IMR-90 (cell line): ENCODE measurements at regions not wholly inside any gene's neighbourhood (a gene's known extent, or its start where the extent isn't known, plus 50 kb on each side); places are given as distances from the start of the nearest gene placed in this dataset.

ENCODE experiments used
- ATAC-seq: fragments of 200-7000 bp; cut with Tn5 transposase; 2 replicates; pipeline ENCODE4 v1.9.1; 2020; ENCODE audit warnings: low read depth, mild to moderate bottlenecking, moderate library complexity
- BruUV-seq: library from RNA; stranded (reverse); fragments of 400-500 nt; replicated peaks from 2 replicates; lab custom pipeline; 2021; lab: Mats Ljungman, UMichigan
- CTCF ChIA-PET: fragments of 300-600 bp; formaldehyde crosslinking; extraction: SDS; loops from one replicate; lab custom pipeline; 2021; ENCODE audit warnings: antibody characterized with exemption; lab: Yijun Ruan, JAX
- POLR2A ChIA-PET: fragments of 300-600 bp; sonication (Branson Sonifier 250); formaldehyde crosslinking; loops from one replicate; lab custom pipeline; 2022; ENCODE audit warnings: antibody characterized with exemption; ENCODE audit not compliant: unreplicated experiment; lab: Charles Lee
- DNase-seq: peaks from one replicate; pipeline ENCODE4 v3.0.0; 2013
- H2AFZ ChIP-seq: replicated peaks from 2 replicates; pipeline ENCODE3; 2013; ENCODE audit warnings: low read length, mild to moderate bottlenecking; ENCODE audit not compliant: poor library complexity
- H2AK5ac ChIP-seq: 2 replicates; pipeline ENCODE4 v1.6.1; 2013; ENCODE audit warnings: low read depth, low read length, inconsistent platforms
- H2AK9ac ChIP-seq: replicated peaks from 2 replicates; pipeline ENCODE3; 2013; ENCODE audit warnings: mild to moderate bottlenecking, low read depth, low read length, moderate library complexity; ENCODE audit not compliant: poor library complexity
- H2BK120ac ChIP-seq: 2 replicates; pipeline ENCODE4 v1.6.1; 2013; ENCODE audit warnings: low read depth, low read length, inconsistent platforms
- H2BK15ac ChIP-seq: 3 replicates; pipeline ENCODE4 v1.6.1; 2013; ENCODE audit warnings: low read depth, low read length, inconsistent platforms
- H2BK20ac ChIP-seq: 2 replicates; pipeline ENCODE4 v1.6.1; 2013; ENCODE audit warnings: low read depth, mild to moderate bottlenecking, inconsistent platforms, low read length, moderate library complexity
- H2BK5ac ChIP-seq: 2 replicates; pipeline ENCODE4 v1.6.1; 2013; ENCODE audit warnings: mild to moderate bottlenecking, low read depth, low read length, inconsistent platforms; ENCODE audit not compliant: poor library complexity, severe bottlenecking
- H3K14ac ChIP-seq: replicated peaks from 2 replicates; pipeline ENCODE4 v1.6.1; 2013; ENCODE audit warnings: low read depth, low read length, inconsistent platforms
- H3K18ac ChIP-seq: 2 replicates; pipeline ENCODE4 v1.6.1; 2013; ENCODE audit warnings: low read depth, low read length, control low read depth
- H3K23ac ChIP-seq: 2 replicates; pipeline ENCODE4 v1.6.1; 2013; ENCODE audit warnings: low read depth, low read length, inconsistent platforms
- H3K27ac ChIP-seq: 2 replicates; pipeline ENCODE4 v1.5.1; 2013; ENCODE audit warnings: mild to moderate bottlenecking, control low read depth, low read length; ENCODE audit not compliant: insufficient read depth
- H3K27me3 ChIP-seq: 2 replicates; pipeline ENCODE4 v1.6.1; 2013; ENCODE audit warnings: low read length; ENCODE audit not compliant: control insufficient read depth, insufficient read depth
- H3K36me3 ChIP-seq: 2 replicates; pipeline ENCODE4 v1.6.1; 2013; ENCODE audit warnings: low read length, mixed read lengths; ENCODE audit not compliant: control insufficient read depth, insufficient read depth
- H3K4ac ChIP-seq: 2 replicates; pipeline ENCODE4 v1.6.1; 2013; ENCODE audit warnings: low read depth, low read length, inconsistent platforms
- H3K4me1 ChIP-seq: 2 replicates; pipeline ENCODE4 v1.6.1; 2013; ENCODE audit warnings: low read length, mixed read lengths; ENCODE audit not compliant: control insufficient read depth, insufficient read depth
- H3K4me2 ChIP-seq: 2 replicates; pipeline ENCODE4 v1.6.1; 2013; ENCODE audit warnings: low read depth, mild to moderate bottlenecking, control low read depth, low read length, moderate library complexity
- H3K4me3 ChIP-seq: 2 replicates; pipeline ENCODE4 v1.5.1; 2013; ENCODE audit warnings: low read depth, mild to moderate bottlenecking, control low read depth, low read length, moderate library complexity; ENCODE audit not compliant: insufficient read depth
- H3K56ac ChIP-seq: 2 replicates; pipeline ENCODE4 v1.6.1; 2013; ENCODE audit warnings: low read length, inconsistent platforms; ENCODE audit not compliant: insufficient read depth; ENCODE audit errors: extremely low read depth
- H3K79me1 ChIP-seq, 2 experiments: 2 replicates each; pipeline ENCODE4 v1.6.1; 2013; ENCODE audit warnings: low read length in 2 of 2, inconsistent platforms in 1 of 2, low read depth in 1 of 2
- H3K9ac ChIP-seq: 2 replicates; pipeline ENCODE4 v1.6.1; 2013; ENCODE audit warnings: low read depth, low read length, control low read depth
- H3K9me1 ChIP-seq: 2 replicates; pipeline ENCODE4 v1.6.1; 2013; ENCODE audit warnings: low read length, inconsistent platforms; ENCODE audit not compliant: insufficient read depth
- H3K9me3 ChIP-seq: 2 replicates; pipeline ENCODE4 v1.6.1; 2013; ENCODE audit warnings: low read length; ENCODE audit not compliant: control insufficient read depth, insufficient read depth
- H4K20me1 ChIP-seq: 2 replicates; pipeline ENCODE4 v1.6.1; 2013; ENCODE audit warnings: low read length, inconsistent platforms; ENCODE audit not compliant: insufficient read depth
- H4K5ac ChIP-seq: 2 replicates; pipeline ENCODE4 v1.6.1; 2013; ENCODE audit warnings: mild to moderate bottlenecking, low read depth, low read length, control low read depth
- H4K8ac ChIP-seq, 2 experiments: 2 replicates each; pipeline ENCODE4 v1.6.1; 2013; ENCODE audit warnings: low read depth in 2 of 2, low read length in 2 of 2, control low read depth in 1 of 2, inconsistent platforms in 1 of 2
- H4K91ac ChIP-seq: 2 replicates; pipeline ENCODE4 v1.6.1; 2013; ENCODE audit warnings: low read depth, low read length, inconsistent platforms; ENCODE audit not compliant: insufficient read depth
- FOS ChIP-seq: fragments of 150-350 bp; IDR thresholded peaks from 2 replicates; pipeline ENCODE4 v1.6.1; 2016; ENCODE audit warnings: low read depth, low read length
- MAFK ChIP-seq: IDR thresholded peaks from 2 replicates; pipeline ENCODE4 v1.6.1; 2012; ENCODE audit warnings: low read depth, low read length, improper control_type of control experiment
- POLR2A ChIP-seq: IDR thresholded peaks from 2 replicates; pipeline ENCODE4 v1.6.1; 2012; ENCODE audit warnings: mild to moderate bottlenecking, low read depth, low read length
- WGBS, 2 experiments: methylation state at CpG; one replicate each; pipeline versions ENCODE4 v1.1.5 to v1.1.7; 2013; ENCODE audit warnings: missing lambda C conversion rate in 2 of 2; ENCODE audit not compliant: insufficient read length in 1 of 2; ENCODE audit errors: extremely low coverage in 2 of 2; 5-methylcytosine and 5-hydroxymethylcytosine counted together
- dilution Hi-C: fragments of 300-500 bp; cut with HindIII; formaldehyde crosslinking; loops from one replicate; pipeline ENCODE4 v1.14.3; 2018; ENCODE audit warnings: low sequenced_read_pairs; ENCODE audit not compliant: unreplicated experiment
- in situ Hi-C: fragments of 300-500 bp; cut with MboI; formaldehyde crosslinking; loops from 3 replicates; pipeline ENCODE4 v1.14.3; 2019; ENCODE audit warnings: low sequenced_read_pairs, inconsistent platforms, mixed read lengths
- intact Hi-C: fragments of 100-400 bp; cut with micrococcal nuclease; formaldehyde crosslinking; loops from 2 replicates; pipeline ENCODE4 v1.10.0; 2022
- TF ChIP-seq, protein P1 (sequence below): conservative IDR thresholded peaks from 2 replicates; pipeline ENCODE4 v1.5.1; 2012; ENCODE audit warnings: mild to moderate bottlenecking, low read depth, low read length, improper control_type of control experiment

DNA sequence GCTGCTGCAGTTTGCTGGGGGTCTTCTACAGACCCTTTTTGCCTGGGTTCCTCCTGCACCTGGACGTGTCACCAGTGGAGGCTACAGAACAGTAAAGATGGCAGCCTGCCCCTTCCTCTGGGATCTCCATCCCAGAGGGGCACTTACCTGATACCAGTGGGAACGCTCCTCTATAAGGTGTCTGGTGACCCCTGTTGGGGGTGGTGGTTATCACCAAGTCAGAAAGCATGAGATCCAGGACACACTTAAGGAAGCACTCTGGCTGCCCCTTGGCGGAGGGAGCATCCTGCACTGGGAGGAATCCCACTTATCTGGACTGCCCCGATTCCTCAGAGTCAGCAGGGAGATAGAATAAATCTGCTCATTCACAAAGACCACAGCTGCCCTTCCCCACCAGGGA is 218.9 kb upstream of the GALNTL6 start:
- Histone ChIP-seq H3K23ac (no peak overlapping the region), H2BK5ac (no peak overlapping the region), H3K4me1 (no peaks in the 10 kb centered on the region), H2AFZ (no peak overlapping the region), H2BK20ac (no peak overlapping the region), H3K36me3 (no peaks in the 10 kb centered on the region), H3K9me1 (no peaks in the 10 kb centered on the region), H3K27me3 (no peaks in the 10 kb centered on the region), H3K18ac (no peak overlapping the region), H3K9ac (no peak overlapping the region), H3K27ac (no peak overlapping the region), H2AK9ac (no peak overlapping the region), H3K4me2 (no peak overlapping the region), H3K56ac (no peak overlapping the region), H3K14ac (no peak overlapping the region), H4K20me1 (no peaks in the 10 kb centered on the region), H4K8ac (no peak overlapping the region), H2BK15ac (no peak overlapping the region), H3K9me3 (peaks cover 16% of the 10 kb centered on the region), H4K5ac (no peak overlapping the region), H3K79me1 (no peaks in the 10 kb centered on the region), H3K4ac (no peak overlapping the region), H2BK120ac (no peak overlapping the region), H4K91ac (no peak overlapping the region), H3K4me3 (no peak overlapping the region), H2AK5ac (no peak overlapping the region)
- TF ChIP-seq FOS (no peak), MAFK (no peak), POLR2A (no peak)
- TF ChIP-seq, protein P1, sequence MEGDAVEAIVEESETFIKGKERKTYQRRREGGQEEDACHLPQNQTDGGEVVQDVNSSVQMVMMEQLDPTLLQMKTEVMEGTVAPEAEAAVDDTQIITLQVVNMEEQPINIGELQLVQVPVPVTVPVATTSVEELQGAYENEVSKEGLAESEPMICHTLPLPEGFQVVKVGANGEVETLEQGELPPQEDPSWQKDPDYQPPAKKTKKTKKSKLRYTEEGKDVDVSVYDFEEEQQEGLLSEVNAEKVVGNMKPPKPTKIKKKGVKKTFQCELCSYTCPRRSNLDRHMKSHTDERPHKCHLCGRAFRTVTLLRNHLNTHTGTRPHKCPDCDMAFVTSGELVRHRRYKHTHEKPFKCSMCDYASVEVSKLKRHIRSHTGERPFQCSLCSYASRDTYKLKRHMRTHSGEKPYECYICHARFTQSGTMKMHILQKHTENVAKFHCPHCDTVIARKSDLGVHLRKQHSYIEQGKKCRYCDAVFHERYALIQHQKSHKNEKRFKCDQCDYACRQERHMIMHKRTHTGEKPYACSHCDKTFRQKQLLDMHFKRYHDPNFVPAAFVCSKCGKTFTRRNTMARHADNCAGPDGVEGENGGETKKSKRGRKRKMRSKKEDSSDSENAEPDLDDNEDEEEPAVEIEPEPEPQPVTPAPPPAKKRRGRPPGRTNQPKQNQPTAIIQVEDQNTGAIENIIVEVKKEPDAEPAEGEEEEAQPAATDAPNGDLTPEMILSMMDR, result no peak
- intact Hi-C loops, result no loop called here
- CTCF ChIA-PET, result no interaction called here
- WGBS, 2 experiments, result 30% methylated on average over 2 of the region's 4 CpGs; no CpG with 5 or more reads in 1 of the 2 experiments
- in situ Hi-C loops, result no loop called here
- dilution Hi-C loops, result no loop called here
- DNase-seq, result no peak
- POLR2A ChIA-PET, result no interaction called here
- no TSS peak for BruUV-seq
- no peak for ATAC-seq
